ENCODE measurements at regions not wholly inside any gene's neighbourhood (a gene's known extent, or its start where the extent isn't known, plus 50 kb on each side); places are given as distances from the start of the nearest gene placed in this dataset.

- Histone ChIP-seq H3K4me1 (ENCODE audit: control insufficient read depth, insufficient read depth, low read length) (no peaks in the 10 kb centered on the region), H3K36me3 (ENCODE audit: insufficient read depth, low read length) (no peaks in the 10 kb centered on the region), H3K27me3 (ENCODE audit: control insufficient read depth, insufficient read depth, low read length) (peaks cover 51% of the 10 kb centered on the region), H3K4me3 (ENCODE audit: low read length) (no peak overlapping the region), H3K9ac (ENCODE audit: low read depth, low read length) (no peak overlapping the region), H3K4me2 (ENCODE audit: low read length) (no peak overlapping the region), H3K9me3 (replicated peaks; ENCODE audit: low read length) (no peaks in the 10 kb centered on the region)
These were observed 190.2 kb downstream of the TFCP2L1 start for GRCh38 chr2:121094845-121095244.

GRCh38 chr2:121095257-121096080, 189.5 kb downstream of the TFCP2L1 start:
- Histone ChIP-seq H3K4me3 (ENCODE audit: low read length) (no peak overlapping the region), H3K9ac (ENCODE audit: low read depth, low read length) (no peak overlapping the region), H3K4me2 (ENCODE audit: low read length) (no peak overlapping the region), H3K36me3 (ENCODE audit: insufficient read depth, low read length) (no peaks in the 10 kb centered on the region), H3K9me3 (replicated peaks; ENCODE audit: low read length) (no peaks in the 10 kb centered on the region), H3K4me1 (ENCODE audit: control insufficient read depth, insufficient read depth, low read length) (no peaks in the 10 kb centered on the region), H3K27me3 (ENCODE audit: control insufficient read depth, insufficient read depth, low read length) (peaks cover 53% of the 10 kb centered on the region)

GRCh38 chr2:121096611-121097010, 188.4 kb downstream of the TFCP2L1 start:
- H3K4me2 ChIP-seq (ENCODE audit: low read length): no peak overlapping the region
- H3K4me3 ChIP-seq (ENCODE audit: low read length): no peak overlapping the region
- no peaks in the 10 kb centered on the region for H3K36me3 ChIP-seq (ENCODE audit: insufficient read depth, low read length)
- H3K9ac ChIP-seq (ENCODE audit: low read depth, low read length): no peak overlapping the region
- H3K27me3 ChIP-seq (ENCODE audit: control insufficient read depth, insufficient read depth, low read length): peaks cover 60% of the 10 kb centered on the region
- no peaks in the 10 kb centered on the region for H3K4me1 ChIP-seq (ENCODE audit: control insufficient read depth, insufficient read depth, low read length)
- H3K9me3 ChIP-seq (replicated peaks; ENCODE audit: low read length): no peaks in the 10 kb centered on the region

- no peak overlapping the region for H3K4me2 ChIP-seq (ENCODE audit: low read length)
- no peaks in the 10 kb centered on the region for H3K4me1 ChIP-seq (ENCODE audit: control insufficient read depth, insufficient read depth, low read length)
- H3K4me3 ChIP-seq (ENCODE audit: low read length): no peak overlapping the region
- peaks cover 74% of the 10 kb centered on the region for H3K27me3 ChIP-seq (ENCODE audit: control insufficient read depth, insufficient read depth, low read length)
- H3K36me3 ChIP-seq (ENCODE audit: insufficient read depth, low read length): no peaks in the 10 kb centered on the region
- no peaks in the 10 kb centered on the region for H3K9me3 ChIP-seq (replicated peaks; ENCODE audit: low read length)
- H3K9ac ChIP-seq (ENCODE audit: low read depth, low read length): no peak overlapping the region
These were observed 186.4 kb downstream of the TFCP2L1 start for GRCh38 chr2:121098556-121098955.

GRCh38 chr2:121099329-121100290, 185.4 kb downstream of the TFCP2L1 start:
- no peak overlapping the region for H3K4me2 ChIP-seq (ENCODE audit: low read length)
- H3K4me1 ChIP-seq (ENCODE audit: control insufficient read depth, insufficient read depth, low read length): no peaks in the 10 kb centered on the region
- H3K9ac ChIP-seq (ENCODE audit: low read depth, low read length): no peak overlapping the region
- no peak overlapping the region for H3K4me3 ChIP-seq (ENCODE audit: low read length)
- H3K27me3 ChIP-seq (ENCODE audit: control insufficient read depth, insufficient read depth, low read length): peaks cover 82% of the 10 kb centered on the region
- no peaks in the 10 kb centered on the region for H3K9me3 ChIP-seq (replicated peaks; ENCODE audit: low read length)
- no peaks in the 10 kb centered on the region for H3K36me3 ChIP-seq (ENCODE audit: insufficient read depth, low read length)

GRCh38 chr2:121101093-121101715, 183.8 kb downstream of the TFCP2L1 start:
- Histone ChIP-seq H3K27me3 (ENCODE audit: control insufficient read depth, insufficient read depth, low read length) (peaks cover 77% of the 10 kb centered on the region), H3K4me2 (ENCODE audit: low read length) (no peak overlapping the region), H3K4me1 (ENCODE audit: control insufficient read depth, insufficient read depth, low read length) (no peaks in the 10 kb centered on the region), H3K36me3 (ENCODE audit: insufficient read depth, low read length) (no peaks in the 10 kb centered on the region), H3K9me3 (replicated peaks; ENCODE audit: low read length) (no peaks in the 10 kb centered on the region), H3K4me3 (ENCODE audit: low read length) (no peak overlapping the region), H3K9ac (ENCODE audit: low read depth, low read length) (no peak overlapping the region)

GRCh38 chr2:121102941-121103340, 182.1 kb downstream of the TFCP2L1 start:
- Histone ChIP-seq H3K36me3 (ENCODE audit: insufficient read depth, low read length) (no peaks in the 10 kb centered on the region), H3K9me3 (replicated peaks; ENCODE audit: low read length) (no peaks in the 10 kb centered on the region), H3K27me3 (ENCODE audit: control insufficient read depth, insufficient read depth, low read length) (peaks cover 62% of the 10 kb centered on the region), H3K4me1 (ENCODE audit: control insufficient read depth, insufficient read depth, low read length) (no peaks in the 10 kb centered on the region), H3K4me2 (ENCODE audit: low read length) (no peak overlapping the region), H3K4me3 (ENCODE audit: low read length) (no peak overlapping the region), H3K9ac (ENCODE audit: low read depth, low read length) (no peak overlapping the region)

- Histone ChIP-seq H3K27me3 (ENCODE audit: control insufficient read depth, insufficient read depth, low read length) (peaks cover 56% of the 10 kb centered on the region), H3K9me3 (replicated peaks; ENCODE audit: low read length) (no peaks in the 10 kb centered on the region), H3K4me2 (ENCODE audit: low read length) (no peak overlapping the region), H3K9ac (ENCODE audit: low read depth, low read length) (no peak overlapping the region), H3K4me1 (ENCODE audit: control insufficient read depth, insufficient read depth, low read length) (no peaks in the 10 kb centered on the region), H3K4me3 (ENCODE audit: low read length) (no peak overlapping the region), H3K36me3 (ENCODE audit: insufficient read depth, low read length) (no peaks in the 10 kb centered on the region)
These were observed 181.0 kb downstream of the TFCP2L1 start for GRCh38 chr2:121103960-121104359.

GRCh38 chr2:121104721-121105141, 180.3 kb downstream of the TFCP2L1 start:
- no peak overlapping the region for H3K4me2 ChIP-seq (ENCODE audit: low read length)
- H3K4me1 ChIP-seq (ENCODE audit: control insufficient read depth, insufficient read depth, low read length): no peaks in the 10 kb centered on the region
- no peaks in the 10 kb centered on the region for H3K9me3 ChIP-seq (replicated peaks; ENCODE audit: low read length)
- H3K9ac ChIP-seq (ENCODE audit: low read depth, low read length): no peak overlapping the region
- peaks cover 57% of the 10 kb centered on the region for H3K27me3 ChIP-seq (ENCODE audit: control insufficient read depth, insufficient read depth, low read length)
- H3K36me3 ChIP-seq (ENCODE audit: insufficient read depth, low read length): no peaks in the 10 kb centered on the region
- H3K4me3 ChIP-seq (ENCODE audit: low read length): no peak overlapping the region

- H3K27me3 ChIP-seq (ENCODE audit: control insufficient read depth, insufficient read depth, low read length): peaks cover 33% of the 10 kb centered on the region
- H3K4me3 ChIP-seq (ENCODE audit: low read length): no peak overlapping the region
- H3K9me3 ChIP-seq (replicated peaks; ENCODE audit: low read length): no peaks in the 10 kb centered on the region
- H3K36me3 ChIP-seq (ENCODE audit: insufficient read depth, low read length): no peaks in the 10 kb centered on the region
- no peak overlapping the region for H3K4me2 ChIP-seq (ENCODE audit: low read length)
- H3K4me1 ChIP-seq (ENCODE audit: control insufficient read depth, insufficient read depth, low read length): no peaks in the 10 kb centered on the region
- no peak overlapping the region for H3K9ac ChIP-seq (ENCODE audit: low read depth, low read length)
These were observed 174.1 kb downstream of the TFCP2L1 start for GRCh38 chr2:121110924-121111323.

- Histone ChIP-seq H3K4me1 (ENCODE audit: control insufficient read depth, insufficient read depth, low read length) (no peaks in the 10 kb centered on the region), H3K4me2 (ENCODE audit: low read length) (no peak overlapping the region), H3K4me3 (ENCODE audit: low read length) (no peak overlapping the region), H3K36me3 (ENCODE audit: insufficient read depth, low read length) (no peaks in the 10 kb centered on the region), H3K9ac (ENCODE audit: low read depth, low read length) (no peak overlapping the region), H3K27me3 (ENCODE audit: control insufficient read depth, insufficient read depth, low read length) (peaks cover 63% of the 10 kb centered on the region), H3K9me3 (replicated peaks; ENCODE audit: low read length) (no peaks in the 10 kb centered on the region)
These were observed 166.1 kb downstream of the TFCP2L1 start for GRCh38 chr2:121118951-121119350.

All from skeletal muscle satellite cell (primary cell).